Large intestine (tissue), 3 donors: ENCODE measurements at regions not wholly inside any gene's neighbourhood (a gene's known extent, or its start where the extent isn't known, plus 50 kb on each side); places are given as distances from the start of the nearest gene placed in this dataset.

ENCODE experiments used
- DNase-seq, 2 donors: peaks; one replicate each; pipeline versions ENCODE4 v3.0.0 to v3.0.0-alpha.2; 2013
- H3K27ac ChIP-seq: one replicate; pipeline ENCODE4 v1.5.1; 2013; ENCODE audit warnings: low read length
- H3K27me3 ChIP-seq: 2 replicates; pipeline ENCODE4 v1.6.1; 2013; ENCODE audit warnings: low read length; ENCODE audit not compliant: control insufficient read depth, insufficient read depth
- H3K36me3 ChIP-seq: 2 replicates; pipeline ENCODE4 v1.6.1; 2013; ENCODE audit warnings: low read length; ENCODE audit not compliant: control insufficient read depth, insufficient read depth
- H3K4me1 ChIP-seq: one replicate; pipeline ENCODE4 v1.6.1; 2013; ENCODE audit warnings: low read length; ENCODE audit not compliant: control insufficient read depth, insufficient read depth
- H3K4me3 ChIP-seq: one replicate; pipeline ENCODE4 v1.5.1; 2013; ENCODE audit warnings: low read length
- H3K9me3 ChIP-seq: one replicate; pipeline ENCODE4 v1.6.1; 2013; ENCODE audit warnings: mild to moderate bottlenecking, low read depth, low read length, moderate library complexity; ENCODE audit not compliant: control insufficient read depth
- WGBS: methylation state at CpG from one replicate; pipeline ENCODE4 v1.1.5; 2013; ENCODE audit warnings: low lambda C conversion rate; ENCODE audit not compliant: insufficient coverage; 5-methylcytosine and 5-hydroxymethylcytosine counted together

DNA sequence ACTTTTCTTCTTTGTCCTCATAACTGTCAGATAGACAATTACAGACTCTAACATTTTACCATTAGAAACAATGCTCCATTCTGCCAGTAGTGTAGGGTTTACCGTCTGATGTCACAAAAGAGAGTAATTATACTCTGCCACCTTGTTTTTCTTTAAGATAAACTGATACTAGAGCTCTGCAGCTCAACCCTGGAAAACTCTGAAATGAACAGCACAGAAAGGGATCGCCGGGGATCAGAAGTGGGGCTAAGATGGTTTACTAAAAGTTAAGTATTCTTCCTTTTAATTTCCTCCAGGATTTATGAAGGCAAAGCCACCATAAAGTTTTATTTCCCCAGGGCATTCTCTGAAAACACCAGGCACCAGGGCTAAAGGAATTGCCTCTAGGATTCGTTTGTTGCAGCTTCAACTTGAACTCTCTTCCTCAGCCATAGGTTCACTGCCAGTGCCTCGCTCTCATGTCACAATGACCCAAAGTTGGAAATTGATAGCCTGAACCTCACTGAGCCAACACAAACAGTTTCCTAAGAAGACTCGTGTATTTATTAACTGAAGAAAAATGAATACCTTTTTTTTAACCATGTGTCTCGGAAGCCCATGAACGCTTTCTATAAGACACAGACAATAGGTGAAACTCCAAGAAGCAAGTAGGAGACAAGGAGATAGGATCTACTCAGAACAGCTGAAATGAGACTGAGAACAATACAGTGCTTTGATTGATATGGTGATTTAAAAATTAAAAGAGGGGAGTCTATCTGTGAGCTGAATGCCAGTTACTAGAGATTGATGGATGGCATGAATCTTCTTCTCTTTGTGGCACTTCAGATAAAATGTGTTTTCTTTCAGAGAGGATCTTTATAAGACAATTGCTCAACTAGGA is 121.5 kb upstream of the SPATS2L start:
- WGBS = 40% methylated on average over 1 of the region's 8 CpGs

DNA sequence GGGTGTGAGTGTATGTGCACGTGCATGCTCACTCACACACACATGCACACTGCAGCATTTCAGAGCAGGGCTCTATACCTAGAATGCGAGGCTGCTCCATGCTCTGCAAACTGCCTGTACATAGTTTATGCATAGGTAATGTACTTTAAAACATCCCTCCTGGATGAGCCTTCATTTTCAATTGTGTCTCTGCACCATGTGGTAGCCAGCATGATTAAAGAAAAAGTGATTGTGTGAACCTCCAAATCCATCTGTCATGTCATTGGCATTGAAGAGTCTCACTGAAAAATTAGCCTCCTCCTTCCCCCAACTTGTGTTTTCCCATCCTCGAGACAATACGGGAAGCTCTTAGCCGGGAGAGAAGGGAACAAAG is 120.9 kb upstream of the SPATS2L start:
- no CpG with 5 or more reads among the region's 5 CpGs for WGBS
- Histone ChIP-seq H3K4me3 (no peak overlapping the region), H3K27ac (no peak overlapping the region), H3K36me3 (no peaks in the 10 kb centered on the region), H3K4me1 (no peaks in the 10 kb centered on the region), H3K9me3 (no peaks in the 10 kb centered on the region), H3K27me3 (no peaks in the 10 kb centered on the region)
- no peak for DNase-seq

More for the DNA sequence above, 121.5 kb upstream of the SPATS2L start:
- Histone ChIP-seq H3K4me3 (no peak overlapping the region), H3K36me3 (no peaks in the 10 kb centered on the region), H3K9me3 (no peaks in the 10 kb centered on the region), H3K27me3 (no peaks in the 10 kb centered on the region), H3K27ac (no peak overlapping the region), H3K4me1 (no peaks in the 10 kb centered on the region)
- DNase-seq = no peak

GRCh38 chr2:200186002-200186401 is 120.5 kb upstream of the SPATS2L start:
- H3K27me3 ChIP-seq = no peaks in the 10 kb centered on the region
- no CpG with 5 or more reads among the region's 1 CpG for WGBS
- H3K27ac ChIP-seq = no peak overlapping the region
- H3K4me1 ChIP-seq = no peaks in the 10 kb centered on the region
- H3K4me3 ChIP-seq = no peak overlapping the region
- H3K36me3 ChIP-seq = no peaks in the 10 kb centered on the region
- no peak for DNase-seq
- H3K9me3 ChIP-seq = no peaks in the 10 kb centered on the region

GRCh38 chr2:200188876-200189275 is 117.6 kb upstream of the SPATS2L start:
- no peak overlapping the region for H3K27ac ChIP-seq
- H3K9me3 ChIP-seq = no peaks in the 10 kb centered on the region
- H3K27me3 ChIP-seq = no peaks in the 10 kb centered on the region
- H3K4me3 ChIP-seq = no peak overlapping the region
- 100% methylated on average over 1 of the region's 3 CpGs for WGBS
- no peaks in the 10 kb centered on the region for H3K4me1 ChIP-seq
- H3K36me3 ChIP-seq = no peaks in the 10 kb centered on the region
- DNase-seq = no peak

- H3K4me3 ChIP-seq = no peak overlapping the region
- no peaks in the 10 kb centered on the region for H3K36me3 ChIP-seq
- no peak overlapping the region for H3K27ac ChIP-seq
- no CpG with 5 or more reads among the region's 2 CpGs for WGBS
- H3K4me1 ChIP-seq = no peaks in the 10 kb centered on the region
- H3K9me3 ChIP-seq = no peaks in the 10 kb centered on the region
- DNase-seq = no peak
- H3K27me3 ChIP-seq = no peaks in the 10 kb centered on the region
These were observed 116.5 kb upstream of the SPATS2L start for GRCh38 chr2:200189964-200190363.

DNA sequence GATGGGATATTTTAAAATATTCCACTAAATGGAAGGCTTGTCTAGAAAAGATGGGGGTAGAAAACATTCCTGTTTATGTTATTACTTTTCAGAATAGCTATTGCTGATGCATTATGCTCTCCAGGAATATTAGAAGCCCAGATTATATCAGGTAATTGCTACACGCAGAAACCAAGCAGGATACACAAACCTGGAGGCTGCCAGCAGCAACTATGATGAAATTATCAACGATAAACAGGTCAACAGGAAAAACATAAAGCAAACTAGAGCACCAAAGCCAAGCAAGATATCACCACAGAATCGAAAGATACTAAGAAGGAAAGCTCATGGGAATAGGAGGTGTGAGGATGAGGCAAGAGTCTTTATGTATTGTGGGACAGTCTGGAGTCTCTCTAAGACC is 113.2 kb upstream of the SPATS2L start:
- Histone ChIP-seq H3K36me3 (no peaks in the 10 kb centered on the region), H3K4me1 (no peaks in the 10 kb centered on the region), H3K9me3 (no peaks in the 10 kb centered on the region), H3K27me3 (no peaks in the 10 kb centered on the region), H3K4me3 (no peak overlapping the region), H3K27ac (no peak overlapping the region)
- DNase-seq = no peak
- 93% methylated on average over 2 of the region's 3 CpGs for WGBS

- no peaks in the 10 kb centered on the region for H3K36me3 ChIP-seq
- no peaks in the 10 kb centered on the region for H3K9me3 ChIP-seq
- H3K27ac ChIP-seq = no peak overlapping the region
- no peaks in the 10 kb centered on the region for H3K27me3 ChIP-seq
- no peak for DNase-seq
- H3K4me1 ChIP-seq = no peaks in the 10 kb centered on the region
- H3K4me3 ChIP-seq = no peak overlapping the region
- WGBS = 76% methylated on average over 3 of the region's 5 CpGs
These were observed 112.7 kb upstream of the SPATS2L start for GRCh38 chr2:200193791-200194190.

GRCh38 chr2:200194746-200195145 is 111.7 kb upstream of the SPATS2L start:
- Histone ChIP-seq H3K4me1 (no peaks in the 10 kb centered on the region), H3K9me3 (no peaks in the 10 kb centered on the region), H3K27me3 (no peaks in the 10 kb centered on the region), H3K36me3 (no peaks in the 10 kb centered on the region), H3K4me3 (no peak overlapping the region), H3K27ac (no peak overlapping the region)
- 88% methylated on average over 3 of the region's 4 CpGs for WGBS
- DNase-seq = no peak

GRCh38 chr2:200199005-200199404 is 107.5 kb upstream of the SPATS2L start:
- WGBS = 100% methylated on average over 1 of the region's 2 CpGs
- no peaks in the 10 kb centered on the region for H3K4me1 ChIP-seq

DNA sequence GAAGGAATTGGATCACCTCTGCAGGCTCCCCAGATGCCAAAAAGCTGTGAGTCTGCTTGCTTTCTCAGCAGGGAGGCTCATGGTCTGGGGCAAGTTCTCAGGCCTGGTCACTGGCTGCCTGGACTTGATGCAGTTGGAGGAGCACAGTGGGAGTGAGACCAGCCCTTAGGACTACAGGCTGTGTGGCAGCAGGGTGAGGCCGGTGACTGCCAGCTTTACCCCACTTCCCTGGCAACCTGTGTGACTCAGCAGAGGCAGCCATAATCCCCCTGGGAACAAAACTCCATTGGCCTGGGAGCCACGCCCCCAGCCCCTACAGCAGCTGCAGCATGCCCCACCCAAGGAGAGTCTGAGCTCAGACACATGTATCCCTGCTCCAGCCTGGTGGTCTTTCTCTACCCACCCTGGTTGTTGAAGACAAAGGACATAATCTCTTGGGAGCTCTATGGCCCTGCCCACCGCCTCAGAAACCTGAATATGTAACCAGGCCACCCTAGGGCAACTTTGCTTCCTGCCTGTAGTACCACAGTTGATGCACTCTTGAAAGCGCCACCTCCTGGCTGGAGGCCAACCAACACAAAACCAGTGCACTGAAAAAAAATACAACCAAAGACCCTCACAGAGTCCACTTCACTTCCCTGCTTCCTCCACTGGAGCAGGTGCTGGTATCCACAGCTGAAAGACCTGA is 106.8 kb upstream of the SPATS2L start:
- Histone ChIP-seq H3K4me1 (no peaks in the 10 kb centered on the region), H3K27ac (no peak overlapping the region), H3K4me3 (no peak overlapping the region), H3K36me3 (no peaks in the 10 kb centered on the region), H3K27me3 (no peaks in the 10 kb centered on the region), H3K9me3 (no peaks in the 10 kb centered on the region)
- no peak for DNase-seq
- no CpG with 5 or more reads among the region's 4 CpGs for WGBS

More at GRCh38 chr2:200199005-200199404, 107.5 kb upstream of the SPATS2L start:
- H3K36me3 ChIP-seq = no peaks in the 10 kb centered on the region
- H3K27ac ChIP-seq = no peak overlapping the region
- H3K4me3 ChIP-seq = no peak overlapping the region
- DNase-seq = no peak
- H3K27me3 ChIP-seq = no peaks in the 10 kb centered on the region
- H3K9me3 ChIP-seq = no peaks in the 10 kb centered on the region
